ENCODE measurements at regions not wholly inside any gene's neighbourhood (a gene's known extent, or its start where the extent isn't known, plus 50 kb on each side); places are given as distances from the start of the nearest gene placed in this dataset.

- no peak for DNase-seq (ENCODE audit: low spot score)
- Mint-ChIP-seq H3K9me3 (ENCODE audit: low read depth) (peaks cover 2% of the 10 kb centered on the region), H3K36me3 (ENCODE audit: low read depth) (no peaks in the 10 kb centered on the region), H3K4me1 (ENCODE audit: low read depth) (no peaks in the 10 kb centered on the region), H3K4me3 (ENCODE audit: unreplicated experiment) (no peak overlapping the region), H3K27ac (ENCODE audit: unreplicated experiment) (no peak overlapping the region), H3K27me3 (ENCODE audit: low read depth) (no peaks in the 10 kb centered on the region)
- no peak for TF ChIP-seq CTCF (IDR thresholded peaks at IDR 0.05)
Measured at GRCh38 chr7:52475001-52475582, 560.3 kb upstream of the POM121L12 start.

DNA sequence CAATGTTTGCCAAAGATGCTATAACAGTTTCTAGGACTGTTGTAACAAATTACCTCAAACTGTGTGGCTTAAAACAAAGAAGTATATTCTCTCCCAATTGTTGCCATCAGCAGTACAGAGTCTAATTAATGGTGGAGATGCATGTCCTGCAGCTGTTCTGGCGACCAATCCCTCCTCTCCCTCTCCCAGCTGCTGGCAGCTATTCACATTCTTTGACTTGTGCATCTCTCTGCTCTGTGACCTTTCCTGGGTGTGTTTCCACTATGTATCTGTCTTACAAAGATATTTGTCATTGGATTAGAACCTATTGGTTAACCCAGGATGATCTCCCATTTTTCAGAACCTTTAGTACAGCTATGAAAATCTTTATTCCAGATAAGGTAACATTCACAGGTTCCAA is 561.7 kb upstream of the POM121L12 start:
- H3K27me3 Mint-ChIP-seq (ENCODE audit: low read depth) = no peaks in the 10 kb centered on the region

GRCh38 chr7:52472006-52472620 is 563.3 kb upstream of the POM121L12 start:
- DNase-seq (ENCODE audit: low spot score) = no peak
- TF ChIP-seq CTCF (IDR thresholded peaks at IDR 0.05) = no peak
- Mint-ChIP-seq H3K36me3 (ENCODE audit: low read depth) (no peaks in the 10 kb centered on the region), H3K4me3 (ENCODE audit: unreplicated experiment) (no peak overlapping the region), H3K27ac (ENCODE audit: unreplicated experiment) (no peak overlapping the region), H3K9me3 (ENCODE audit: low read depth) (peaks cover 6% of the 10 kb centered on the region), H3K27me3 (ENCODE audit: low read depth) (no peaks in the 10 kb centered on the region), H3K4me1 (ENCODE audit: low read depth) (no peaks in the 10 kb centered on the region)

More for the DNA sequence above, 561.7 kb upstream of the POM121L12 start:
- no peak for DNase-seq (ENCODE audit: low spot score)
- no peak overlapping the region for H3K27ac Mint-ChIP-seq (ENCODE audit: unreplicated experiment)
- H3K4me3 Mint-ChIP-seq (ENCODE audit: unreplicated experiment) = no peak overlapping the region
- H3K9me3 Mint-ChIP-seq (ENCODE audit: low read depth) = peaks cover 6% of the 10 kb centered on the region
- H3K4me1 Mint-ChIP-seq (ENCODE audit: low read depth) = no peaks in the 10 kb centered on the region
- no peaks in the 10 kb centered on the region for H3K36me3 Mint-ChIP-seq (ENCODE audit: low read depth)
- no peak for TF ChIP-seq CTCF (IDR thresholded peaks at IDR 0.05)

- Mint-ChIP-seq H3K4me1 (ENCODE audit: low read depth) (no peaks in the 10 kb centered on the region), H3K27ac (ENCODE audit: unreplicated experiment) (no peak overlapping the region), H3K9me3 (ENCODE audit: low read depth) (peaks cover 15% of the 10 kb centered on the region), H3K4me3 (ENCODE audit: unreplicated experiment) (no peak overlapping the region), H3K36me3 (ENCODE audit: low read depth) (no peaks in the 10 kb centered on the region), H3K27me3 (ENCODE audit: low read depth) (no peaks in the 10 kb centered on the region)
- no peak for TF ChIP-seq CTCF (IDR thresholded peaks at IDR 0.05)
- DNase-seq (ENCODE audit: low spot score) = no peak
Measured at GRCh38 chr7:52465216-52465615, 570.2 kb upstream of the POM121L12 start.

DNA sequence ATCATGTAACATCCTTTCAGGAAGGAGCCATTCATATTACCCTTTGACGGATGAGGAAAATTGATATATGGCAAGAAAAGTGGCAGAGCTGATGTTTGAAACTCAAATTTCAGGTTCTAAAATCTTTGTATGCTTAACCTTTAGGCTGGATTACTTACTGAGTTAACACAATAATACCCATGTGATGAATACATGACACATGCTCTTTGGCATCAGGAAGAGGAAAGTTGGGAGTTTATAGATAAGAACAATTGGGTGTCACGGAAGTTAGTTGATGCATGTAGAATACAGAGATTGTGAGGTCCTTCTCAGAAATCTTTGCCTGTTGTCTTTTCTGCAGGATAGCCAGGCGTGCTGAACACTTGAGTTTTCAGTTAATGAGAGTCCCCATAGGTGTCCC is 572.1 kb upstream of the POM121L12 start:
- Mint-ChIP-seq H3K4me1 (ENCODE audit: low read depth) (no peaks in the 10 kb centered on the region), H3K4me3 (ENCODE audit: unreplicated experiment) (no peak overlapping the region), H3K27ac (ENCODE audit: unreplicated experiment) (no peak overlapping the region), H3K36me3 (ENCODE audit: low read depth) (no peaks in the 10 kb centered on the region), H3K27me3 (ENCODE audit: low read depth) (no peaks in the 10 kb centered on the region), H3K9me3 (ENCODE audit: low read depth) (peaks cover 22% of the 10 kb centered on the region)
- no peak for TF ChIP-seq CTCF (IDR thresholded peaks at IDR 0.05)
- no peak for DNase-seq (ENCODE audit: low spot score)

Measured in chondrocyte (in vitro differentiated cells).